Stimulated activated CD4-positive, alpha-beta T cell treated with anti-CD3 and anti-CD28 coated beads, Interleukin-15, amount 100 ng/mL, for 24 hours (primary cell): ENCODE measurements at regions not wholly inside any gene's neighbourhood (a gene's known extent, or its start where the extent isn't known, plus 50 kb on each side); places are given as distances from the start of the nearest gene placed in this dataset.
"Not testable (repeated sequence)": the region's sequence is repeated elsewhere in the genome, so short reads cannot be mapped to it uniquely, and the experiment has no call there.

Source experiments
- DNase-seq: peaks from one replicate; pipeline ENCODE4 v3.0.0-alpha.2; 2020

DNA sequence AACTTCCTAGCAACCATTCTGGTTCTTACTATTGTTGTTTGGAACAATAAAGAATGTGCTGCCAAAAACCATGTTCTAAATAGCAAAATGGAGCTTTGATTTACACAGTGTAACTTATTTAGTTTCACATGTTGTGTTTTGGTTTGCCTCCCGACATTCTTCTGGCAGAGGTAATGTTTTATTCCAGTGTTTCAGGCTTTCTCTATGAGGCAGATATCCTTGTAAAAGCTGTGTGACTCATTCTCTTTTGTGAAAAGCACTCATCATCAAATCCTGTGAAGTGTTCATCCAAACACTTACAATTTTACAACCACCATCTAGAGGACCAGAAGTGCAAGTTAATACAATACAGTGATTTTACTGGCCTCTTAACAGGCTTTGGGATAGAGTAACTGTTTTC lies 219.0 kb upstream of the GIMD1 start:
- DNase-seq = no peak

DNA sequence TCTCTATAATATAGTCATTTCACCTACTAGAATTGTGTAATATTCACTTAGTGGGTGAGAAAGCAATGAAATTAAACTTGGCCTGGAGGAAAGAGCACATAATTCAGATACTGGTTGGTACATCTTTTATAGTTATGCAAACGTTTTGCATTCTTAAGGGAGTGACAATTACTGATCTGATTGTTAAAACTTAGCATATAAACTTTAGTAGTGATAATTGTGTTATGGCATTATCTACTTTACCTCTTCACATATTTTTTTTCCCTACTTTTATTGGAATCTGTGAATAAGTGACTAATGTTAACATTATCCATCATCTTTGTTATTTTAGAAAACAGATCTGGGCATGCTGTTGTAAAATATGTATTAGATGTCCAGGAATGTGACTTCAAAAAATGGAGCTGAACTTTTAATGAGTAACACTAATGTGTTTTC lies 217.4 kb upstream of the GIMD1 start:
- DNase-seq = no peak

DNA sequence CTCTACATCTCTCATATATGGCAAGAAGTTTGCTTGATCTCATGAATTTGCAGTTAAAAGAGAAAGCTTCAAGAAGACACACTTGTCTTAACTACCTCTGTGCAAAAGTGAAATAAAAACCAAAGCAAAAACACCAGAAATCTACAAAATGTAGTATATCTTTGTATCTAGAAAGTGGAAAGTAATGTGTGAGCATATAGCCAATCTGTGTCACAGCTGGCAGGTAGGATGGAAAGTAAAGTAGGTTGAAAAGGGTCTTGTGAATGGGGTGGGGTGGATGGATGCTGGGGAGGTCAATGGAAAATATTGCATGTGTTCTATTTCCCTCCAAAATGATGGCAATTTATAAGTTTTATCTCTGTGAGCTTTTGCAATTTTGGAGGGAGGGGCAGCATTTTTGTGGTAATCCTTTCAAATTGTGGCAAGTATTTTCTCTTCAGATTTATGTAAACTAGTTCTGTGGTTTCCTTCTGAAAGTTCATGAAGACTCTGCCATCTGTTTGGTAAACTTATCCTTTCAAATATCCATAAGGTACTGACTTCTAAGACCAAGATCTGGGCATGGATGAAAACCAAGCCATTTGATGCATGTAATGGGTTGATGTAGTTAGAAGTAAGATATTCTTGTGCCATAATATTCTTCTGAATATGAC lies 215.9 kb upstream of the GIMD1 start:
- DNase-seq = no peak

DNA sequence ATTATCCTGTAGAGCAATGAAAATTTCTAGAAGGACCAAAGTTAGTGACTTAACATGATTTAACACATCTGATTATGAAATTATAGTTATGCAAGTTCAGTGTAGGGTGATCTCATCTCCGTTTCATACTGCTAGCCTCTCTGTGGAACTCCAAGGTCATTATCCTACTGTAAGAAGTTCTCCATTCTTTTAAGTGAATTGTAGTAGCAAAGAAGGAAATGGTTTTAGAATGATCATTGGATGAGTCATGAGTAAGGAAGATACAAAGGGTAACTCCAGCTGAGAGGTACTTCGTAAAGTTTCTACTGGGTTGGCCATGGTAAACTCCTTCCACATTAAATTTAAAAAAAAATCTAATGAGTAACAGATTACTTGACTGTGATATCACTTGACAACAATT lies 215.0 kb upstream of the GIMD1 start:
- DNase-seq = no peak

DNA sequence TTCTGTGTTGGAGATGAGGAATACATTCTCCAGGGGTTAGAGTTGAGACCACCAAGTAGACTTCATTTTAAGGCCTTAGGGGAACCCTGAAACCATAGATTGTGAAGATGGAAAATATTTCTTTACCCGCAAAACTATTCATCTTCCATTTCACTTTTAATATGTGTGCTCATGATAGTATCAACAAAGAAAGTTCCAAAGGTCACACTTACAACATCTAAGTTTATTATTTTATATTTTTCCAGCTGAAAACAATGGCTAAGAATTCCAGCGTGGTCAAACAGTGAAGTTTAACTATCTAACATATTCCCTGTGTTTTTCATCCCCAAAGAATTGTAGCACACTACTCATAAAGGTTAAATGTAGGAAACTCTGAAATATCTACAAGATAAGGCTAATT lies 214.5 kb upstream of the GIMD1 start:
- no peak for DNase-seq

DNA sequence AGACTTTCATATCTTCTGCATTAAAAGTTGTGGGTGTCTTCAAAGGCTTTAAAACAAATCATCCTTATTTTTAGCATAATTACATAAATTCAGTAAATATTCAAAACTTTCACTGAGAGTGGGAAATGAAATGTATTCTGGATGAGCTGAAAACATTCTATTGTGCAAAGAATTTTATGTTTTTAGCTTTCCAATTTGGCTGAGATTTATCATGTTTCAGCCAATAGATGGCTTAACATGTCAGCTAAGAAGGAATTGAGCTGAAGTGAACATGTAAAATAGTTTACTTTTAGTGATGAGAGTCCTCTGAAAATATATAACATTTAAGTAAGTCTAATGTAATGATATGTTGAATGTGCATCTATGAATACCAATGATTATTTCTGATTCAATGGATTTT lies 213.5 kb upstream of the GIMD1 start:
- no peak for DNase-seq

DNA sequence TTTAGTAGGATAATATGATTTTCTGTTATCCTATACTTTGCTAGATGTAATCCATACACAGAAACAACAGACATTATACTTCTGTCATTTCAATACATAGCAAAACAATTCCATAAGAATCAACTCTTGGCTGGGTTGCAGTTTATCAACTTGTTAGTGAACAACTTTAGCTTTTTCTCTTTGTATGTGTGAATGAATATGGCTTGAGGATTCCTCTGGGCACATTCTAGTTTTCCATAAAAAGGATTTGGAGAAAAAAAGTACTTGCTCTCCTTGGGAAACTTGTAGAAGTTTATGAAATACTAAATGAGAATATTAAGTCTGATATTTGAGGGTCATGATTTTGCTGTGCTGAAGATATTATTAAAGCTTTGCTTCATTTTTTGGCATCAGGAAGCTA lies 210.7 kb upstream of the GIMD1 start:
- no peak for DNase-seq

DNA sequence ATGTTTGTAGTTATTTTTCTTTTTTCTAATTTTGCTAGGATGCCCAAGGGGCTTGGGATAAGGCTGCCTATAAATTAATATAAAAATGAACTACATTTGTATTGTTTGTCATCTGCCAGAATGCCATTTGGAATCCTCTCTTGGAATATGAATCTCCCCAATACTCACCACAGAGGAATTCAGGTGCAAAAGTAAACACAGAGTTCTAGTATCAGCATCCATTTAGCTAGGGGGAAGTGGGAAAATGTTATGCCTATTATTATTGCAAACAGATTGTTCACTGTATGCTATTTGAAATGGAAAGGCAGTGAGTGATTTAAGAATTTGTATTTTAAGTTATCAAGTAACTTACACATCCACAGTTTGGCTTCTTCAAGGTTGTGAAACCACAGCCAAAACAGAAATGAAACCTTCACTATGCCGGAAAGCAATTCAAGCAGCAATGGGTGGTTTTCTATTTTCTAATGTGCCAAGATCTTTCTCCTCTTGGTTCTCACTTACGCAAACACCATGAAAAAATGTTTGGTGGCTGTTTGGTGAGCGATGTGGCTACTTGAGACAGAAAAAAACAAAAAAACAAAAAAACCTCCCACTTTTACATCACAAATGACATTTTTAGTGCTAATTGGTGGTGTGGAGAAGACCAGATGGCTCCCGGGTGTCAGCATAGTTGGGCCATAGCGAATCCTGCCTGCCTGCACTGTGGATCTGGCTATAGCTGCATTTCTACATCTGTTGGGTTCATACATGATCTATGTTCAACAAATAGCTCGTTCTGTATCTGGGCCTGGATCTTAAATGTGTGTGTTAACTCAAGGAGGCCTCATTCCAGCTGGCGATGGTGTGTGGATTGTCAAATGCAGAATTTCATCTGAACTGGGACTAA lies 200.8 kb upstream of the GIMD1 start:
- DNase-seq = no peak

DNA sequence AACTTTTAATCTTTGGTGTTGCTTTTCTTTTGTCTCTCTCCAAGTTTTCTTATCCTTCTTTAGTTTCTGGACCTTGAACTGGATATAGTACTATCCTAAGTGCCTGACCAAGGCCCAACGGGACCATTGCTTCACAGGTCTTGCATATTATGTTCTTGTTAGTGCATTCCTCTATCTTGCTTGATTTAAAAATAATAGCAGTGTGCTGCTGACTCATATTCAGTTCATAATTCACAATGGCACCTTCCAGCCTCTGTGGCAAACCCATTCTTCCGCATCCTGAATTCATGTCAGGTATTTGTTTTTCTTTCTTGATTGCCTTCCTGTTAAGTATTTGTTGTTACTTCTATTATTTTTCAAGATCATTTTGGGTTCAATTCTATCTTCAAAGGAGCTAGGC lies 197.1 kb upstream of the GIMD1 start:
- DNase-seq = no peak

DNA sequence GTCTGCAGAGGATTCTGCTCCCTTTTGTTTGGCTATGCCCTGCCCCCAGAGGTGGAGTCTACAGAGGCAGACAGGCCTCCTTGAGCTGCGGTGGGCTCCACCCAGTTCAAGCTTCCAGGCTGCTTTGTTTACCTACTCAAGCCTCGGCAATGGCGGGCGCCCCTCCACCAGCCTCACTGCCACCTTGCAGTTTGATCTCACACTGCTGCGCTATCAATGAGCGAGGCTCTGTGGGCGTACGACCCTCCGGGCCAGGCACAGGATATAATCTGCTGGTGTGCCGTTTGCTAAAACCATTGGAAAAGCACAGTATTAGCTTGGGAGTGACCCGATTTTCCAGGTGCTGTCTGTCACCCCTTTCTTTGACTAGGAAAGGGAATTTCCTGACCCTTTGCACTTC lies 195.1 kb upstream of the GIMD1 start:
- not testable (repeated sequence) for DNase-seq

DNA sequence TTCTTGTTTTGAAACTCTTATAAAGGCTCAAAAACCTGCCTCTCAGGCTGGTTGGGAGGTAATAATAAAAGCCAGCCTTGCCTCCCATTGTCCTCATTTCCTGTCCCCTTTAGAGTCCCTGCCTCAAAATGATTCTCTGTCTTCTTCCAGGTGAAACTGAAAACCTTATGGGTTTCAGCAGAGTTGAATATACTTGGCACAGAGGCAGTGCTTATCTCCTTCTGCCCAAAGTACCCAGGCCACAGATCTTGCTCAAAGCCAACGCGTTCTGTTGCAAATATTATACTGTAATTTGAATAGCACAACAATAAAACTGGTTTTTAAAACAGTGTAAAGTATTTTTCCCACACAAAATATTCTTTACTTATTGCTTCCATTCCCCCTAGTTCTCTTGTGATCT lies 183.1 kb upstream of the GIMD1 start:
- no peak for DNase-seq

DNA sequence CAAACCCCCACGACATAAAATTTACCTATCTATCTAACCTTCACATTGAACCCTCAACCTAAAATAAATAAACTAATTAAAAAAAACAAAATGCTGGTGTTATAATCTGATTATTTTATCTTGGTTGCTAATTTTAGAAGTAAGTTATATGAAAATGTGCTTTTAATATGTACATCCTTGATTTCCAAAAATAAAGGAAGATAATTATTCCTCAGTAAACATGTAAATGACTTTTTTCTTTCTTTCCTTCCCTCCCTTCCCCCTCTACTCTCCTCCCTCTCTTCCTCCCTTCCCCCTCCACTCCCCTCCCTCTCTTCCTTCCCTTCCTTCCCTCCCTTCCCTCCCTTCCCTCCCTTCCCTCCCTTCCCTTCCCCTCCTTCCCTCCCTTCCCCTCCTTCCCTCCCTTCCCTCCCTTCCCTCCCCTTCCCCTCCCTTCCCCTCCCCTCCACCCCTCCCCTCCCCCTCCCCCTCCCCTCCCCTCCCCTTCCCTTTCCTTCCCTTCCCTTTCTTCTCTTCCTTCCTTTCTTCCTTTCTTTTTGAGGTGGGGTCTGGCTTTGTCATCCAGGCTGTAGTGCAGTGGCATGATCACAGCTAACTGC lies 180.0 kb upstream of the GIMD1 start:
- DNase-seq = no peak

DNA sequence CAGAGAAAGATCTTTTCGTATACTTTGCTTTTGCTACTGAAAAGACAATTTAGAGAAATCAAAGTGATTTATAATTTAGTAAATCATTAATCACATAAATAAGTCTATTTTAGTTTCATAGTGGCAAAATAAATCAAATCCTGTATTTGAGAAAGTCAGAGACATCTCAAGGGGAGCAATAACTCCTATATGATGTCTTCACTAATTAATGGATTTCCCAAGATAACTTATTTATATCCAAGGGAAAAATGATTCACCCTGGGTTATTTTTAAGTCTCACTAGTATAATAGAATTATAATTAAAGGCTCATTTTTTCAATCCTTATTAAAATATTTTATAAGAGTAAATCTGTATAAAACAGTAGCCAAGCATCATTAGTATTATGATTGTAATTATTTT lies 177.8 kb upstream of the GIMD1 start:
- no peak for DNase-seq

DNA sequence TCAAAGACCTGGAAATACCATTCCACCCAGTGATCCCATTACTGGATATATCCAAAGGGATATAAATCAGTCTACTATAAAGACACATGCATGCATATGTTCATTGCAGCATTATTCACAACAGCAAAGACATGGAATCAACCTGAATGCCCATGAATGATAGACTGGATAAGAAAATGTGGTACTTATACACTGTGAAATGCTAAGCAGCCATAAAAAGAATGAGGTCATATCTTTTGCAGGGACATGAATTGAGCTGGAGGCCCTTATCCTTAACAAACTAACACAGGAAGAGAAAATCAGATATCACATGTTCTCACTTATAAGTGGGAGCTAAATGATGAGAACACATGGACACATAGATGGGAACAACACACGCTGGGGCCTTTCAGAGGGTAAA lies 174.0 kb upstream of the GIMD1 start:
- DNase-seq = not testable (repeated sequence)

DNA sequence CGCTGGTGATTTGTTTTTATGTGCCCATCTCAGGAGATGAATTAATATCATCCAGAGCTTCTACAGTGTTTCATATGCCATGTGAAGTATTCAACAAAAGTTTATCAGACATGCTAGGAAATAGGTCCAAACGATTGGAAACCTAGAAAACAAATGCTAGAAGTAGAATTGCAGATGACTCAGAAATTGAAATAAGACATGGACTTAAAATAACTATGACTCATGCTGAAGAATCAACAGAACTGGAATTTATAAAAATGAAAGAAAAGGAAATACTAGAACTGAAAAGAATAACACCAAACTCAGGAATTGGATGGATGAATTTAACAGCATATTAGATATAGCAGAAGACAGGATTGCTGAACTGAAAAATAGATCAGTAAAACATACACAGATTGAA lies 172.7 kb upstream of the GIMD1 start:
- no peak for DNase-seq

DNA sequence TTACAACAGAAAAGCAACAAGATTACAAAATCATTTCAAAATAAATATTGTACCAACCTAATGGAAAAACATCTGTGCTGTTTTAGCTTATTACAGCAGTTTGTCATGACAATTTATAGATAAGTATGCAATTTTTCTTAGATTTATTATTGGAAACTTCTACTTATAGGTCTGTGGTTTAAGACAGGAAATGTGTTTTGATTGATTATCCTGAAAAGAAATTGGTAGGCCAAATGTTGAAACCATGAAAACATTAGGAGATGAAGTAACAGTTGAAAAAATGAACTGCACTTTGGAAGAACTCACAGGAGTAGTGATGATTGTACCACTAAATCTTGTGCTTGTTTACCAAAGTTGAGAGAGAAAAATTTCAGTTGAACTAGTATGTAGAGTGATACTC lies 162.2 kb upstream of the GIMD1 start:
- no peak for DNase-seq

DNA sequence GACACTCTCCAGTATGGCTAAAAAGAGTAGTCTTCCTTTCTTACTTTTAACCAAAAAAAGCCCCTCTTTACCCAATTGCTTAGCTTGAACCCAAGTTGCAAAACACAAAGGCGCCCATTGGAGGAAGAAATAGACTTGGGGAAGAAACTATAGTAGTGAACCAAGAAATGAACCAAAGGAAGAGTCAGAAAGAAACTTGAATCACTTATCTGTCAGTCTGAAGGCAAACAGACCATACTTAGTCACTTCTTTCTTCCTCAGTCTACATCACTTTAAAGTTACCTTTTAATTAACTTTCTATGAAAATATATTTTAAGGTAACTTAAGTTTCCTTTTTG lies 161.4 kb upstream of the GIMD1 start:
- DNase-seq = no peak

DNA sequence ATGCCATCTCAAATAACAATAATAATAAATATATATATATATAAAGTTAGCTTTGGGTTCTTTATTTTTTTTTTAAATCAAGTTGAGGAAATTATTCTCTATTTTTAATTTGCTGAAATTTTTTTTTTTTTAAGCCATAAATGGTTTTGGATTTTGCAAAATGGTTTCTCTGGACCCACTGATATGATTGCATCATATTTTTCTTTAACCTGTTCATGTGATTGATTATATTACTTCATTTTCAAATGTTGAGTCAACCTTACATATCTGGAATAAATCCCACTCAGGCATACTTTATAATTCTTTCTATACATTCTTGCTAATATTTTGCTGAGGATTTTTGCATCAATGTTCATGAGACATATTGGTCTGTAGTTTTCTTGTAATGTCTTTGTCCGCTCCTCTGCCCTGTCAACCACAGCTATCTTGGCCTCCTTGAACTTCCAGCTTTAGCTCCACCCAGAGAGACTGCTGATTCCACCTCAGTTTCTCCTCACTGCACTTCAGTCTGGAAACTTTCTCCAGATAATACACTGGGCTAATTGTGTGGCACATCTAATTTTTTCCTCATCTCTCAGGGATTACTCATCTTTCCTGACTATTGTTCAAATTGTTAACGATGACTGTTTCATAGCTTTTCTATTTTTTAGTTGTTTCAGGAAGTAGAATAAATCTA lies 160.9 kb upstream of the GIMD1 start:
- DNase-seq = no peak

DNA sequence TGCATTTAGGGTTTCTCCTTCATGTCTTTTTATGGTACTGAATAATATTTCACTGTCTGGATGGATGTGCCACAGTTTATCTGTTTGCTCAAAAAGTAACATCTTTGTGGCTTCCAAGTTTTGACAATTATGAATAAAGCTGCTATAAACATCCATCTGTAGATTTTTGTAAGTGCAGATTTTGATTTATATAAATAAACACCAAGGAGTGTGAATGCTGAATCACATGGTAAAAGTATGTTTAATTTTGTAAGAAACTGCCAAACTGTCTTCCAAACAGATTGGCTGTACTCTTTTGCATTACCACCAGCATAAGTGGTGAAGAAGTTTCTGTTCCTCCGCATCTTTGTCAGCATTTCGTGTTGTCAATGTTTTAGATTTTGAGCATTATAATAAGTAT lies 158.7 kb upstream of the GIMD1 start:
- no peak for DNase-seq

DNA sequence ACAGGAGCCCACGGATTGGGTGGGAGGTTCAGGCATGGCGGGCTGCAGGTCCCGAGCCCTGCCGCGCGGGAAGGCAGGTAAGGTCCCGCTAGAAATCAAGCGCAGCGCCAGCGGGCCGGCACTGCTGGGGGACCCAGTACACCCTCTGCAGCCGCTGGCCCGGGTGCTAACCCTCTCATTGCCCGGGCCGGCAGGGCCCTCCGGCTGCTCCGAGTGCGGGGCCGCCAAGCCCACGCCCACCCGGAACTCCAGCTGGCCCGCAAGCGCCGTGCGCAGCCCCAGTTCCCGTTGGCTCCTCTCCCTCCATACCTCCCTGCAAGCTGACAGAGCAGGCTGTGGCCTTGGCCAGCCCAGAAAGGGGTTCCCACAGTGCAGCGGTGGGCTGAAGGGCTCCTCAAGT lies 156.8 kb upstream of the GIMD1 start:
- not testable (repeated sequence) for DNase-seq

DNA sequence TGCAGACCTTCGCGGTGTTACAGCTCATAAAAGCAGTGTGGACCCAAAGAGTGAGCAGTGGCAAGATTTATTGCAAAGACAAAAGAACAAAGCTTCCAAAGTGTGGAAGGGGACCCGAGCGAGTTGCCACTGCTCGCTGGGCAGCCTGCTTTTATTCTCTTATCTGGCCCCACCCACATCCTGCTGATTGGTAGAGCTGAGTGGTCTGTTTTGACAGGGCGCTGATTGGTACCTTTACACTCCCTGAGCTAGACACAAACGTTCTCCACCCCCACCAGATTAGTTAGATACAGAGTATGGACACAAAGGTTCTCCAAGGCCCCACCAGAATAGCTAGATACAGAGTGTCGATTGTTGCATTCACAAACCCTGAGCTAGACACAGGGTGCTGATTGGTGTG lies 156.2 kb upstream of the GIMD1 start:
- not testable (repeated sequence) for DNase-seq

DNA sequence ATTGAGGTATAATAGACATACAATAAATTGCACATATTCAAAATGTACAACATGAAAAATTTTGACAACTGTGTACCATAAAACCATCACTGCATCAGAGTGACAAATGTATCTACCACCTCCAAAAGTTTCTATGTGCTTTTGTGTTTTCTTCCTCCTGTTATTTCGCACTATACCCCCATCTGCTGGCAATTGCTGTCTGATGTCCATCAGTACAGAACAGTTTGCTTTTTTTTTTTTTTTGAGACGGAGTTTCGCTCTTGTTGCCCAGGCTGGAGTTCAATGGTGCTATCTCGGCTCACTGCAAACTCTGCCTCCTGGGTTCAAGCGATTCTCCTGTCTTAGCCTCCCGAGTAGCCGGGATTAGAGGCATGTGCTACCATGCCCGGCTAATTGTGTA lies 154.3 kb upstream of the GIMD1 start:
- no peak for DNase-seq

DNA sequence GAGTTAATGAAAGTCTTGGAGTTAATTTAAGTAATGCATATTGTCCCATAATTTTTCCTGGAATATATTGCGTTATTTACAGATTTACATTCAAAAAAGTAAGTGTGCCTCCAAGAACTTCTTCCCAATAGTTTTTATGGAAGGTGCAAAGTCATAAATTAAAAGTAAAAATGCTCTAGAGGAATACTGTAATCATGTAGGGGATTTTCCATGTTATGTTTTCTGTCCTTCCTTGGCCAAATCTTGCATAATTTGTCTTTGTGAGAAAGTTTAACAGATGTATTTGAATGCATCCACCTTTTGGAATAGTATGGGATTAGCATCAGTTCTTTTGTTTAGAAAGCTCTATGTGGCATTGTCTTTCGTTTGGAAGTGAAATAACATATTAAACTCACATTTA lies 144.1 kb upstream of the GIMD1 start:
- no peak for DNase-seq

DNA sequence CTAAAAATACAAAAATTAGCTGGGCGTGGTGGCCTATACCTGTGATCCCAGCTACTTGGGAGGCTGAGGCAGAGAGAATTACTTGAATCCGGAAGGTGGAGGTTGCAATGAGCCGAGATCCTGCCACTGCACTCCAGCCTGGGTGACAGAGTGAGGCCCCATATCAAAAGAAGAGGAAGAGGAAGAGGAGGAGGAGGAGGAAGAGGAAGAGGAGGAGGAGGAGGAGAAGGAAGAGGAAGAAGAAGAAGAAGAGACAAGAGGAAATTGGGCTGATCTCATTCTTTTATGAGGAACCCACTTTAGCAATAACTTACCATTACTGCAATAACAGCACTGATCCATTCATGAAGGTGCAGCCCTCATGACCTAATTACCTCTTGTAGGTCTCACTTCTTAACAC lies 138.9 kb upstream of the GIMD1 start:
- no peak for DNase-seq
